ENCODE measurements at regions not wholly inside any gene's neighbourhood (a gene's known extent, or its start where the extent isn't known, plus 50 kb on each side); places are given as distances from the start of the nearest gene placed in this dataset.

DNA sequence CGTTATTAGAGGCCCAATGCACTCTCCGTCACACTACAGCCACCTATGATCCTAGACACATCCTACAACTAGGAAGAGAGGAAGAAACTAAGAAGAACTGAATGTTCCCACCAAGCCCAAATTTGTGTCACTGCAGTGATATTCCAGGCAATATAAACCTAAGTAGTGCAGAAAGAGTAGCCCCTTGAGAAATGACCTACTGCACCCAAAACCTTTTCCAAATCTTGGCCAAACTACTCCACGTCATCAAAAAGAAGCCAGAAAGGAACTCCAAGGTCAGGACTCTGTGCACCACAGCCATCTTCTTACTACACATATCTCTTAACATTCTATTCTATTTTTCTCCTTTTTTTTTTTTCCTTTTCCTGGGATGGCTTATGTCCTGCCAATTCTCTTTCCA lies 60.2 kb downstream of the ADAMTS1 start:
- DNase-seq = no peak

DNA sequence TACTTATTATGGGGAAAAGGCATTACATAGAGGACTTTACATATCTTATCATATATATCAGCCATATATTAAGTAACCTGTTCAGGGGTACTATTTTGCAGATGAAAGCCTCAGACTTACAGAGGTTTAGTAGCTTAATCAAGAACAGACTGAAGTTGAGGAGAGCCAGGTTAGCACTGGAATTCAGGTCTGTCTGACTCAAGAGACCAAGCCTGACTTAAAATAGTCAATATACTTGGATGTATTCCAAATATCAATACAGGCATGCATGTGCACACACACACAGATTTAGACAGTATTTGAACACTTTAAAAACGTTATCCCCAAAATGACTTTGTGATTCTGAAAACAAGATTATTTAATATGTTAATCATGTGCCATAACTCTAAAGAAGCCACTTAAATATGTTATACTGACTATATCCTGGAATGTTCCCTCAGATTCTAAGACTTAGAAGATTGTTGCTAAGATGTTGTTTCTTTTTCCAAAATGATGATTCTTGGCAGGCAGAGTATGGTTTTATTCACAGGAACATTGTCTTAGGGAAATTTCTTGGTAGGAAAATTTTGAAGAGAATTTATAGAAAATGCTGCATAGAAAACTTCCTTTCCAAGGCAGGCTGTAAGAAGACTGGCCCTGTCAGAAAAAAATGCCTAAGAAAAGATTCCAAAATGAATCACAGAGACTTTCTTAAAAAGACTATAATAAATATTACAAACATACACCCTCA lies 61.6 kb downstream of the ADAMTS1 start:
- no peak for DNase-seq

DNA sequence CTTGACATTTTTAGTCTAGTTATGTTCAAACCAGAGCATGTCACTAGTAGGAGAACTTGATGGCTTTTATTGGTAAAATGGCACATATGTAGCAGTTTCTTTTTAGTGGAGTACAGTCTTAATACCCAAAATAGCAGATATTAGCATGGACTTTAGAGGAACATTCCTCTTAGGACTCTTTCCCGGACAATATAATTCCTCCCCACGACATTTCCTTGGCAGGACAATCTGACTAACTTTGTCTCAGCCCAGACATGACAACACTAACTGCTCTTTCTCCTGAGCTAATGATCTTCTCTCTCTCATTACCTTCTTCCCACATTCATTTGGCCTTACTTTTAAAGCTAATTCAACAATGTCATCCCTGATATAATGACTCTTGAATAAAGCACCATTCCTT lies 62.5 kb downstream of the ADAMTS1 start:
- DNase-seq = no peak

DNA sequence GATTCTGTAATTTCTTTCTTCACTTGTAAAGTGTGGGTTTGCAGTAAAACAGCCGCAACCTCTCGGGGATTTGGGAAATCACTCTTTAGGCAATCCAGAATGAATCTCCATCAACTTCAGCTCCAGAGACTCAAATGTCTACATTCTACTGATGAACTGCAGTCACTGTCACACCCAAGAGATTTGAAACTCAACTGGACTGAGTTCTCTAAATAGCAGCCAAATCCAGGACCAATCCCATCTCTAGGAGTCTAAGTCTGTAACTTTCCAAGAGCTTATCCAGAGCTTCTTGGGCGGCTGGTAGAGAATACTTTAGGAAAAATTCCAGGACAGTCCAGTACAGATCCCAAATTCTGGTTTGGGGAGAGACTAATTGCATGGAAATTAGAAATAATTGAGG lies 62.9 kb downstream of the ADAMTS1 start:
- DNase-seq = no peak

DNA sequence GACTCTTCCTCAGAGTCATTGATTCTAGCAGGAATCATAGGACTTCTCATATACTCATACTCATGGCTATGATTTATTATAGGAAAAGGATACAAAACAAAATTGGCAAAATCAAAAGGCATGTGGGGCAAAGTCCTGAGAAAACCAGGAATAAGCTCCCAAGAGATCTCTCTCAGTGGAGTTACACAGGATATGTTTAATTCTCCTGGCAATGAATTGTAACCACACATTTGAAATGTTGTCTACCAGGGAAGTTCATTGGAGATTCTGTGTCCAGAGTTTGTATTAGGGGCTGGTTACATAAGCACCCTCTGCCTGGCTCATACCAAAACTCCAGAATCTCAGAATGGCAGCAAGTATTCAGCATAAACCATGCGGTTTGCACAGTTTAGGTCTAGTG lies 63.9 kb downstream of the ADAMTS1 start:
- DNase-seq = no peak

DNA sequence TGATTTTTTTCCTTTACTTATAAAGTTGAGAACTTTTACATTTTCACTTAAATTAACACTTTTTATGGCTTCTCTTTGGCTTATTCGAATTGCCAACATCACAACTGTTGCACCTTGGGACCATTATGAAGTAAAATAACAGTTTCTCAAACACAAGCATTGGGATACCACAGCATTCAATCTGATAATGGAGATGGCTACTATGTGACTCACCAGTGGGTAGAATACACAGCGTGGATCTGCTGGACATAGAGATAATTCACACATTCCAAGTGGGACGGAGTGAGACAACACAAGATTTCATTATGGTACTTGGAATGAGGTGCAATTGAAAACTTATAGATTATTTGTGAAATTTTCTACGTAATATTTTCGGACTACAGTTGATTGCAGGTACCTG lies 68.0 kb downstream of the ADAMTS1 start:
- DNase-seq = no peak

DNA sequence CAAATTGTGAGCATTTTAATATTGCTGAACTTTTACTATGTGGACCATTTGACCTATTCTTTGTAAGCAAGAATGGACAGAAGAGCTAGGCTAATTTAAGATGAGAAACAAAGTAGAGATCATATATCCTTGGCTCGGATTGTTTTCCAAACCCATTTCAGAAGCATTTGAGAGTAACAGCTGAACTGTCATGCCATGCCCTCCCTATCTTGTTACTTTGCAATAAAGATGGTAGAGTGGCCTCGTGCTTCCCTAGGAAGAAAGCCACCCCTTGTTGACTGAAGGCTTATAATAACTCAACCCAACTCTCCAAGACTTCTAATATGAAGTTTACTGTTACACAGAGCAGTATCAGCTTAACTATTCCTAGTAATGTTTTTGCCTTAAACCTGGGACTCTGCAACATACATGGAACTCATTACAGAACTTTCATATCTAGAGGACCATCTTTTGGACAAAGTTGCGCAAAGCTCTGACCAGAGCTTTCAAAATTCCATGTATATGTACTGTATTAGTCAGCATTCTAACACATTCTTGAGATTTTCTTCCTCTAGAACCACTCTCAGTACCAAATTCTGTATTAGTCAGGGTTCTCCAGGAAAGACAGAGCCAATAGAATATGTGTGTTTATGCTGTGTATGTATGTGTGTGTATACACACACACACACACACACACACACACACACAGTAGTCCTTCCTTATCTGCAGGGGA lies 68.7 kb downstream of the ADAMTS1 start:
- DNase-seq = no peak

DNA sequence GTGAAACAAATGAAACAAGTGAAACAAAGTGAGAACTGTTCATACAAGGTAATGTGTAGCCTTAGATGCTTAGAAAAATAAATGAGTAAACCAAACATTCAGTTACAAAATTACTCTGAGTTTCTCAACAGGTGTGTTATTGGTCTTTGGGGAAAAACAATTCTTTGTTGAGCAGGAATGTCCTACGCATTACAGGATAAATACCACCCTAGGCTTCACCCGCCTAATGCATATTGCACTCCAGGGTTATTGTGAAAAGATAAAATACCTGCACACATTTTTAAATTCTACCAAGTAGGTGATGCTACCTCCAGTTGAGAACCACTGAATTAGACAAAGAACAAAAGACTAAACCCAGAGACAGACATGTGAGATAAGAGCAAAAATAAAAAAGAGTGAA lies 72.2 kb downstream of the ADAMTS1 start:
- no peak for DNase-seq

DNA sequence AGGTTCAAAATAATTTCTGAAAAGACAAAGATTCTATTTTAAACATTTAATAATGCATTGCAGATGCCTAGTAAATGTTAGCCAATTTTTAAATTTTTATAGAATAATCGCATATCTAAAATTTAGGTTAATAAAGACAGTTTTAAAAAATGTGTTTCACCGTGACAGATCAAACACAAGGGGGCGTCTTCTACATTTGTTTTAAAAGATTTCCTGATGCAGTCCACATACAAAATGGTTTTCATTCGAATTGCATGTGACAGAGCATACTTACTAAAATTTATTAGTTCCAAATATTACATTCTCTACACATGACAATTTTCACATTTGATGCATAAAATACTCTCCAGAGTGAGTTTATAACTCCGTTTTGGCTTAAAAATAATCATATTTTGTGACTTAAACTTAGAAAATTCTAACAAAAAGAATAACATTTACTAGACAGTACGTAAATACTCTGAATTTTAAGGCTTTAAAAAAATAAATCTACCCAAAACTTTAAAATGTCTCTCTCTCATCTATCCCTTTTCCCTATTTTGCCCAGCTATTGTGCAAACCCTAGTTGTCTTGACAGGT lies 75.5 kb downstream of the ADAMTS1 start:
- DNase-seq = peak; percentile 18 to 43 (median 24)

DNA sequence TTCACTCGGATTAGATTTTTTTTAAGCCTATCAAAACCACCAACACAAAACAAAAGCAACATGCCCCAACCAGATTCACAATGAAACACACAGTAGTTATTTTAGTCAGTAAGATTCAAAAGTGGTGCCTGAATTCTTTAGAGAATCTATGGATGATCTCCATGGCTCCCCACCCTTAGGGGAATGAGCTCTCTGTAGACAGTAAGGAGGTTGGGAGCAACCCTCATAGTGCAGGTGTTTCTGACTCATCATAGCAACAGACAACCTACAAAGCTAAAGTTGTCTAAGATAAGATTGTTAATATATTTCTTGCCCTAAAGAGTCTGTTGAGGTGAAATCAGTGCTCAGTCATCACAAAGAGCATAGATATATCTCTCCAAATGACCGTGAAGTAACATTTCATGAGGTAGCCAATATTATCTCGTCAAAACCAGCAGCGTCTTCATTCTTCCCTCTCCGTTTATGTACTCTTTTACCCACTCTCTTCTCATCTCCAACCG lies 78.3 kb downstream of the ADAMTS1 start:
- DNase-seq = no peak

DNA sequence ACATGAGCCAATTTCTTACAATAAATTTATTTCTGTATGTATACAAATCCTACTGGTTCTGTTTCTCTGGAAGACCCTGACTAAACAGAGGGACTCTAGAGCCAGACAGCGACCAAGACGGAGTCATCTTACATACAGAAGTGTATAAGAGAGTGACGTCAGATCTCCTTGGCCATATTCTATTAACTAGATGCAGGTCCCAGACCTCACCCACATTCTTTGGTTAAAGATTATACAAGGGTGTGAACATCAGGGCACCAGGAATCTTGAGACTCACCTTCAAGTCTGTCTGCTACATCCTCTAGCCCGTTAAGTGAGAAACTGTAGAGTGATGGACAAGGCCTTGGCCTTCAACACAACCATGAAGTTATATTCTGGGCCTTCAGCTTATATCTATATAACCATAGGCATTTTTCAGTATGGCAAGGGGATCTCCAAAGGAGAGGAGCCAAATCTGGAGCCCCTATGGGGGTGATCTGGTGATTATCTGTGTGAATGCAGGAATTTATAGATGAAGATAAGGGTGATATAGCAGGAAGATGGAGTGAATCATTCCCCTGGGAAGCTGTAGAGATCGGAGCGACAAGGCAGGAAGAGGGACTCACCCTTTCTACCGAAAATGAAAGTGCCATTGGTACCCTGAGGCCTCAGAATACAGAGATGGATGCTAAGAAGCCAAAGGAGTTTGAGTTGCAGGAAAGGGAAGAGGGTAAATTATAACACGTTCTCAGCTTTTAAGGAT lies 83.9 kb downstream of the ADAMTS1 start:
- DNase-seq = no peak

DNA sequence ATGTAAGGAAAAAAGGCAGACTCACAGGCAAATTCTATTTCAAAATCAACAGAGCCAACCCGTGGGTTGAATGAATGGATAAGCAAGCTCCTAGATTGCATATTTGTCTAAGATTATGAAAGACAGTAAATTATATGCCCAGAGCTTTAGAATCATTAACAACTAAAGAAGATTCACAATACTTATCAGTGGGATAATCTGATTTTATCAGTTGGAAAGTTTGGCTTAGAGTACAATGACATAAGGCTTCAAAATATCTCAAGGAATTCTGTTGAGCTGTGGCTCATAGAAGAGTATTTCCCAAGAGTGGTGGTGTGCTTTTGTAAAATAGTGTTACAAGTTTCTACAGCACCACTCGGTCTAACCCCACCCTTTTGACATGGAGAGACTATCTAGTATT lies 85.5 kb downstream of the ADAMTS1 start:
- DNase-seq = no peak

DNA sequence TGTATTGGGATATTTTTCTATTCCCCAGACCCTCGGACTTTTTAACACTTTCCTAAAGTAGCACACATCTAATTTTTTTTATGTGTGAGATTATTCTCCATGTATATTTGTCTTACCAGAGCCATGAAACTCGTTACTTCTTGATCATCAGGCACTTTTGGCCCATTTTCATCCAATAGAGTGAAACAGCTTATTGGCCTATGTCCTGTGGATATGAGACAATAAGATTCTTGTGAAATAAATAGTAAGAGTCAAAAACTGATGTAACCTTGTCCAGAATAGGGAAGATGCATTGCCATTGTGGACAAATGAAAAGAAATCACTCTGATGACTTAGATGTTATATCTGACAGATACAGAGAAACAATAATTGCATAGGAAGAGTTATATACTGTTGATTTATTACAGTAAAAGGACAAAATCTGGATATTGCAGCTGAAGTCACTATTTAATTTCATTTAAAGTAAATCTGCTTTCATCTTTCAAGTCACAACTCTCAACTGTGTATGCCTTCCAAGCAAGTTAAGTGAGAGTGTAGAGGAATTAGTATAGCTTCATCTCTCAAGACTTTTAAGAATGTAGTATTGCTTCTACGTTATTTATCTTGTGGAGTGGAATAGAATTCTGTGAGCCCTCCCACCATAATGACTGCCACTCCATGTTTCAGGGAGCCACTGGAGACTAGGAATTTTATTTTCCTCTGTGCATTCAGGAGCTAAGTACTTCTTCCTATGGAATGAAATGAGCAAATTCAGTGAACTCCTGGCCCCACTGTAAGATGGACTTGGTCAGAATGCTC lies 86.9 kb downstream of the ADAMTS1 start:
- no peak for DNase-seq

DNA sequence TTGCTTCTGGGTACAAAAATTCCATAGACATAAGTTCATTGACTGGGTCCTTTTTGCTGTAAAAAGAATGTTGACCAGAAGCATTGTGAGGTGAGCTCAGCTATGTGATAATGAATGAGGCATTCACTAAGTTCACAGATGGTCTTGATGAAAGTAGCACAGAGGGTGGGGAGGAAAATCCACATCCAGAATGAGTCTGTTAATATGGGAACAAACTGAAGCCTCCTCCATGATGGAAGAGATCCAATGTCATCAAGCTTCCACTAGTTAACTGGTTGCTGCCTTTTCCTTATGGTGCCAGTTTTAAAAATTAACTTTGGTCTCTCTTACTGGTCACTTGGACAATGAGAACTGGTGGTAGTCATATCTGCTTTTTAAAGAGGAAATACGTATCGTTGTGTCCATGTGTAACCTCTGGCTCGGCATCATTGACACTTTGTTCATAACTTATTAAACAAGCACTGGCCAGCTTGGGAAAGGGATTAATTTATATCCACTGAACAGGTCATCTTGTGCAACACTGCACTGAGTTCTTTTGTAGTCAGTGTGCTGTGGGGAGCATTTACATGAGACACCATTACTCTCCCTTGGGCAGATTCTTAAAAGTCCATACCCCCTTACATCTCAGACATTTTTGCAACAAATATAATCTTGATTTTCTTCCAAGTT lies 88.6 kb downstream of the ADAMTS1 start:
- DNase-seq = no peak

DNA sequence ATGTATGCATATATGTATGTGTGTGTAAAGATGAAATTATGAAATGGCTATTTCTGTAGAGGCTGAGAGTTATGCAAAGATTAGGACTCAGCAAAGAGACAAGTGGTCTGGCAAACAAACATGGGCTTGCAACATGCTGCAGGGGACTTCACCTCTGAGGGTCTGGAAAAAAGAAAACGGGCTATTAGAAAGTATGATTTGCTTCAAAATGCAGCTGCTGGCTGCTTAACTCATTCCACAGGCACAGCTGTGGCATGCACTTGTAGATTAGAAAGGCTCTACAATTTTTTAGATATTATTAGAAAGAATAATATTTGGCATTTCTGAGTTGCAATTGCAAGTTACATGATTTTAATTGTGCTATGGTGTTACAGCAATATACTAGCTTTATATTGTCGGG lies 90.4 kb downstream of the ADAMTS1 start:
- DNase-seq = no peak

DNA sequence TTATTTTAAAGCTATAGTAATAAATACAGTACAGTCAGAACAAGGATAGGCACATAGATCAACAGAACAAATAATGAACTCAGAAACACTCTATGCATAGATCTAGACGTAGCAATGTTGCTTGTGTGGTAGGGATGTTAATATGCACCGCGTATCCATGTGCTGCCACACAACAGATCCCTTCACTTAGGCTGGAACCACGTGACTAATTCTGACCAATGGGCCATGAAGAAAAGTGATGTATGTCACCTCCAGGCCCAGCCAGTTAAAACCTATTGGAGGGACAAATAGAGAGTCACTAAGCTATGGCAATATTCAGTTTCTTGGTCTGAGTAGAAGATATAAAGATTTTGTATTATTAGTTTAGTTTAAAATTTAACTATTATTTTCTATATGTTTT lies 91.4 kb downstream of the ADAMTS1 start:
- no peak for DNase-seq

DNA sequence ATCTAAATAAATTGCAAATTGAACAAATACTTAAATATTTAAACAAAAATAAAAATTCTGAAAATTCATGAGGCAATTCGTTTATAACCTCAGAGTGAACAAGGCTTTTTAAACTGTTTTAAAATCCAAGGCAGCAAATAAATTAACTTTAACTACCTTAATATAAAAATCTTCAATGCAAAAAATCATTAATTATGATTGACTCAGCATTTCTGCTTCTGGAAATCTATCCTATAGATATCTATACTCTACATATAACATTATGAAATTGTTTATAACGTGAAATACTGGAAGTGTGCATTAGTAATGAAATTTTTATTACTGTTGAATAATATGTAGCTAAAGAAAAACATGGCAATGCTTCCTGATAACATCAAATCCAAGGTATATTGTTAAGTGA lies 92.4 kb downstream of the ADAMTS1 start:
- DNase-seq = no peak

DNA sequence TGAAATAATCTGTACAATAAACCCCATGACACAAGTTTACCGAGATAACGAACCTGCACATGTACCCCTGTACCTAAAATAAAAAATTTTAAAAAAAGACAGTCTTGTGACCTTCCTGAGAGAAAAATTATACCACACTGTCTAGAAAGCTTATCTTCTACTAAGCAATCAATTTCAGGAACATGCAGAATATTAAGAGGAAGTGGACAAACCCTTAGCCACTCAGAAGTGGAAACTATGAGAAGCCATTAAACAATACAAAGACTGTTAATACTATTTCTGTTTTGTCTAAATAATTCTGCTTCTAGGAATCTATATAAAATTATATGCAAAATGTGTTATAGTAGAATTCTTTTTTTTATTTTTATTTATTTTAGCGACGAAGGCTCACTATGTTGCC lies 93.9 kb downstream of the ADAMTS1 start:
- DNase-seq = peak in 1 of 3 donors; percentile 10

DNA sequence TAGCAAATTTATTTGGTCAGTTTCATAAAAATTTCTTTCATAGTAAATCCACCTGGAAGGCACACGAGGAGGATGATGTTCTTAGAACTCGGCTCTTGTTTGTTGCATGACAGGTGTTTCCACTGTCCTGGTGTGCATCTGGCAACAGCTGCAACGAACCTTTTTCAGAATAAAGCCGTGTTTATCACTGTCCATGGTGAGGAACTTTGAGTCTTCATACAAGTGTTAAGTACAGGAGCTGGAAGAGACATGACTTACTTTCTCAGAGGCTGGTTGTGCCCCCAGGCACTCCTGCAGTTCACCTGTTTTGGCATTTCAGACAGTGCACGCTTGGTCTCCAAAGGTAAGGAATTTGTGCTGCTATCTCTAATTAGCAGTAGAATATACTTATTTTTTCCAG lies 97.1 kb downstream of the ADAMTS1 start:
- no peak for DNase-seq

DNA sequence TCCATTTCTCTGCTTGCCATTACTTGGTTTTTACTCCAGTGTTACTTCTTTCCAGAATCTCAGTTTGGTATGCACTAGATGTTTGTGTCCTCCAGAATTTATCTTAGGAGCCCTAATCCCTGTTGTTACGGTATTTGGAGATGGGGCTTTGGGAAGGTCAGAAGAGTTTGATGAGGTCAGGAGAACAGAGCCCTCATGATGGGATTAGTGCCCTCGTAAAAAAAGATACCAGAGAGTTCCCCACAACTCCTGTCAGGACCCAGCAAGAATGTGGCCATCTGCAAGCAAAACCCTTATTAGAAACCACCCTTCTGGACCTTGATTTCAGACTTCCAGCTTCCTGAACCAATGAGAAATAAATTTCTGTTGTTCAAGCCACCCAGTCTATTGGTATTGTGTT lies 98.0 kb downstream of the ADAMTS1 start:
- DNase-seq = no peak

DNA sequence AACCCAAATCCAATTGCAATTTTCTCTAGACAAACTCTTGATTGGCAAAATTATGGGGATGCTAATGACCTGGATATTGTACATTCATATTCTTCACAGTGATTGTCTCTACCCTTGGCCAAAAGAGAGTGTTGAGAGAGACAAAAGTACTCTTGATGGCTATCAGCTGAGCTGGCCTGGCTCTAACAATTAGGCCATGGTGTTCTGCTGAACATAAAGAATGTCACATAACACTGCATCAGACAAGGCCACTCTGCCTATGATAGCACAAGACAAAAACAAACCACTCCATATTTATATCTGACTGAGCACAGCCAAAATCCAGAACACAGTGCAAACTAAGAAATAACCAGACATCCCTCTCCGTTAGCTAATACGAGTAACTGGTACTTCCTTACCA lies 101.7 kb downstream of the ADAMTS1 start:
- DNase-seq = no peak

DNA sequence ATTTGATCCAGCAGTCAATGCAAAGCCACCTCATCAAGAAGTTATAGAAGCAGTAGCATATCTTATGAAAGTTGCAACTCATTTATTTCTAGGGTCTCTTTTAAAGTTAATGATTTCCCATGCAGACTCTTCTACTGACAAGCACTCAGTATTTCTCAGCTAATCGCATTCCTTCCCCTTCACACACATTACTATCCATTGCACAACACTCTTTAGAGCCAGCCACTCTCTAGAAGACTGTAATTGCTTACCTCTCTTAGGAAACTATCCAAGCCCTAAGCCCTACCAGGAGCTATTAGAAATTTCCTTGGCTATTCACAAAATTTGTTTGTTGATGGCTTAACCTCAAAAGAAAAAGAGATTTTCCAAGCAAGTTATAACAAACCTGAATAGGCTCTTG lies 106.0 kb downstream of the ADAMTS1 start:
- no peak for DNase-seq

Measured in suppressor macrophage treated with lipopolysaccharide for 1 hour (primary cell).